HG03103 (cell line): ENCODE measurements at regions not wholly inside any gene's neighbourhood (a gene's known extent, or its start where the extent isn't known, plus 50 kb on each side); places are given as distances from the start of the nearest gene placed in this dataset.

Experiments used
- ATAC-seq: cut with Tn5 transposase; IDR thresholded peaks from one replicate; pipeline ENCODE4 v1.9.1; 2021; ENCODE audit warnings: low read depth; ENCODE audit not compliant: unreplicated experiment

DNA sequence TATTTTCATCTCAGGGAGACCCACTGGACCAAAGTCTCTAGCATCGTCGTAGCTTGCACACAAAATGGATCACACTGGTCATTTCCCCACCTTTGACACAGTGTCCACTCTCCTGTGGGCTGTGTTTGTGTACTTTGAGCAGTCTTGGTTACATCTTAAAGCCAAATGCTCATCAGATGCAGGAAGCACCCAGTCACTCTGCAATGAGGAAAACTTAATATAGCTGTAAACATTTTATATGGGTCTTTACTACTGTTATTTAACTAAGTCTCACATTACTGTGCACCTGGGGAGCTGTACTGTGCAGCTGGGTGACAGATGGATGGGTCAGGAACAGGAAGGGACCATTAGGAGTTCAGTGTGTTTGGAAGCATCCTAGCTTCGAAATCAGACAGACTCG lies 109.0 kb upstream of the CXCR4 start:
- ATAC-seq = no peak

DNA sequence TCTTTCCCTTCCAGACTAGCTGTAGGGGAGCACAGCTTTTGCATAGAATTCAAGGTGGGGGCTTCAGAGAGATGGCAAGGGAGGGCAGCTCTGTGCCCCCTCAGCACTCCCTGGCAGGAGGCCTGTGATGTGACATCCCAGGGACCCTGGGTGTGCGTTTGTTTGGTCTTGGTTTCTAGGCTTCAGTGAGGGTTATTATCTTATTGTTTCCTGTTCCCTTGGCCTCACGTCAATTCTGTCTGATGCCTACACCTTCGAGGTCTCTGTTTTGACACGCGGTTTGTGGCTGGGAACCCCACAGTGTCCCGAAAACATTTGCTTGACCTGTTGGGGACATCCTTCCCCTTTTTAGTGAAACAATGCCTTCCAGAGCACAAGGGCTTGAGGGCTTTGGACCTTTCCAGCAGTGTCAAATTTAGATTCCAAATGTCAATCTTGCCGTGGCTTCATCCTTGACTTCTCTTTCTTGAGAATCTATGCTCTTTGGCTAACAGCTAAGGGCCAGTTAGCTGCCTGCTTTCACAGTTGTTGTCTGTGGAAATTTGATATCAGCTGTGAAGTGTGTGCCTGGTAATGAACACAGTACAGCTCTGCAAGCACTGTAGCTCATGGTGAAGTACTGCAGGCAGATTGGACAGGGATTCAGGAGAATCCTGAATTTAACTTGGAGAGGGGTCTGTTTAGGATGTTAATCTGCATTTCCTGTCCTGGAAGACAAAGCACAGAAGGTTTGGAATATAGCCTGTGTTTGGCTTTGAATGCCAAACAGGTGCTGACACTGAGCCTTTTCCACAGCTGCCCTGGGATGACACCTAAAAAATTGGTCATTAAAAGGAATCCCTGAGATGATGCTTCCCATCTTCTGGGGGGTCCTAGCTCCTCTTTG lies 108.2 kb upstream of the CXCR4 start:
- peak; percentile 71 for ATAC-seq

DNA sequence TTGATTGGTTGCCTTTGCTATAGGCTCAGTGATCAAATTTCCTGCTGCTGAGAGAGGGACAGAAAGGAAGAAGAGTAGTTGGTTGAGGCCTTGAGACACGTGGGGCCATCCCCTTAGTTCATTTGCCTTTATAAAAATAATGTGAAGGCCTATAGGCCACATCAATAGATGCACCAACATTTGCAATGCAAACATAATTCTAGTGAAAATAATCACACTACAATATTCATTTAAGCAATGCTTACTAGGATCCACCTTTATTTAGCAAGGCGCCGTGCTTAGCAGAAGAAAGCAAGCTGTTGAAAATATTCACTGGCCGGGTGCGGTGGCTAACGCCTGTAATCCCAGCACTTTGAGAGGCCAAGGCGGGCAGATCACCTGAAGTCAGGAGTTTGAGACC lies 105.3 kb upstream of the CXCR4 start:
- ATAC-seq = no peak

DNA sequence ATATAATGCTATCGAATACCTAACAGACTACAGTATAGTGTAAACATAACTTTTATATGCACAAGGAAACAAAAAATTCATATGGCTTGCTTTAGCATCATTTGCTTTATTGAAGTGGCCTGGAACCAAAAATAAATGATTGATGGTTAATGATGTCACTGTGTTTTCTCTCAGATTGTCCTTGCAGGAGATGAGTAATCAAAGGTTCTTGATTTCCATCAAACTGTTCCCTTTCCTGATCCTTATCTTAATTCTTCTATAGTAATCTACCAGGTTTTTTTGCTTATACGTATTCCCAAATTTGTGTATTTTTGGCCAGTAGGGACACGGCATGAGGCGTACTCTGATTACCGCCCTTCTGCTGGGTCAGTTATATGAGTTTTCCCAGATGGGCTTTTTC lies 104.9 kb upstream of the CXCR4 start:
- no peak for ATAC-seq

DNA sequence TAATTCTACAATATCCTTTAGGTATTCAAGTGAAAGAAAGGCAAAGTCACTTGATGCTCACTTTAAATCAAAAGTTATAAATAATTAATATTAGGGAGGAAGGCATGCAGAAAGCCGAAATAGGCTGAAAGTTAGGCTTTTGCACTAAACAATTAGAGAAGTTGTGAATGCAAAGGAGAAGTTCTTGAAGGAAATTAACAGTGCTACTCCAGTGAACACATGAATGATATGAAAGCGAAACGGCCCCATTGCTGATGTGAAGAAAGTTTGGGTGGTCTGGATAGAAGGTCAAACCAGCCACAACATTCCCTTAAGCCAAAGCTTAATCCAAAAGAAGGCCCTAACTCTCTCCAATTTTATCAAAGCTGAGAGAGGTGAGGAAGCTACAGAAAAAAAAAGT lies 103.1 kb upstream of the CXCR4 start:
- ATAC-seq = no peak

DNA sequence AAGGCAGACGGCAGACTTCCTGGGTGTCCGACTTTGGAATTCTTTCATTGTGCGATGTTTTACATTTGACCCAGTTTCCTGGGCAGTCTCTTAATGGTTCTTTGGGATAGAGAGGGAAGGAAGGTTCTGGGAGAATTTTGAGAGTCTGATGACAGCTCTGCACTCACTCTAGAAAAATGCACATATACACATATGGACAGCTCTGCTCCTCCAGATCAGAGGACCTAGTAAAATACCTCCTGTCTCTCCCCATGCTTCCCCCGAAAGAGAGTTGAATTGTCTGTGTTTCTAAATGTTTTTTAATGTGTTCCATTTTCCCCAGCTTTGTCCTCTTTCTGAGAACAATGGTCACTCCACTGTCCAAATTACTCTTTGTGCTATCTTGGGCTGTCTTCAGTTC lies 102.0 kb upstream of the CXCR4 start:
- ATAC-seq = no peak

DNA sequence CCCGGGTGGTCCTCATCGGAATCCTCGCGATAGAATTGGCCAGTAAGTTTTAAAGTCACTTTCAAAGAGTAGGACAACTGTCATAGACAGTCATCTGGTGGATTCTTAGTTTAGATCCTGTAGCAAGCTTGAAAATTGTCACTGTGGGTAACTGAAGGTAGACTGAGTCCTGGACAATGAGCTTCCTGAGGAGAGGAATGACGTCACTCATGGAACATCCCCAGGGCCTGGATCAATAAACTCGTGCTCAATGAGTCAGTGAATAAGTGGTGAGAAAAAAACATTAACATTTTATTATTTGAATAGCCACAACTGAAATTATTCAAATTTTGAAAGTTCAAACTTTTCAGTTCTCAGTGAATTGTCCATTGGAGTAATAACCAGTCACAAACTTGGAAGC lies 101.4 kb upstream of the CXCR4 start:
- no peak for ATAC-seq

DNA sequence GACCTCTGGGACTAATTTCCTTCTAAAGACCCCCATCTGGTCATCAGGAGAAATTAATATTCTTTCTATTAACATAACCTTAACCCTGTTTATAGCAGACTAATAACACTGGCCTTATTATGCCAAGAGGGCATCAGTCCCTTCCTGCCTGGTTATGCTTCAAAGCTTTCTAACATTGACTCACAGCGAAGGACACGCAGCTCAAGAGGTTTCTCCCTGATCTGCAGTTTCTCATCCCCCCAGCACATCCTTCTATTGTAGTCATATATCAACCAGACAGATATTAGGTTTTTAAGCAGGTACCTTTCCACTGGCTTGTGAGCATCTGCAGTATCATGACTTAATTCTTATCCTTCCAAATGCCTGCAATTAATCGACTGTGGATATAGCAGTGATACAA lies 100.0 kb upstream of the CXCR4 start:
- no peak for ATAC-seq

DNA sequence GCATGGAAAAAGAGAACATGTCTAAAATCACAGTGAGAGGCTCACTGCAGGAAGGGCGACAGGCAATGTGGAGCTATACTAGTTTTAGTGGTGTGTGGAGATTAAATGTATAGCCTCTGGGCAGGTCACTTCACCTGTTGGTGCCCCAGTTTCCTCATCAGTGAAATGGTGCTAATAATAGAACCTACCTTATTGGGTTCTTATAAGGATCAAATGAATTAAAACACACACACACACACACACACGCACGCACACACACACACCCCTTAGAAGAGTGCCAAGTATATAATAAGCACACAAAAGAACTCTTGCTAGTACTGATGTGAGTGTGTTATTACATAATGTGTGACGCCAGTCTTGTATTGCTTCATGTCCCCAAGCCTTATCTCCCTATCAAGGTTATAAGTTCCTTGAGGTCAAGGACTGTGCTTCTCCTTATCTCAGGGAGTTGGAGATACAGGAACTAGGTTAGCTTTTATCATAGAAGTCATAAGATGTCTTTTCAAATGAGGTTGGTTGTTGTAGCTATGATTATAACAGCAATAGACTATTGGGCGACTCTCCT lies 98.0 kb upstream of the CXCR4 start:
- ATAC-seq = no peak

DNA sequence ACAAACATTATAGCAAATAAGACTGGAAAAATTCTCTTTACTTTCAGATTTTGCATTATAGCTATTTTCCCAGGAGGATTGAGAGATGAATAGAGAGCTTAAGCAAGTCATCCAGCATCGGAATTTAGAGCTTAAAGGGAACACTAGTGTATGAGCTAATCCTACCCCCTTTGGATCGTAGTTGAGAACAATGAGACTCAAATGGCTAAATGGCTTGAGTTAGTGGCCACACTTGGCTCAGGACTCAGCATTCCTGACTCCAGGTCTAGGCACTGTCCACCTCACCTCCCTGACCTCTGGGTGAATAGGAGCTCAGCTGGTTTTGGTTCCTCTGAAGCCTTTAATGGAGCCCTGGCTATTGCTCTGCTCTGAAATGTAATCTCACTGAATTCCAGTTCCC lies 97.5 kb upstream of the CXCR4 start:
- ATAC-seq = no peak

DNA sequence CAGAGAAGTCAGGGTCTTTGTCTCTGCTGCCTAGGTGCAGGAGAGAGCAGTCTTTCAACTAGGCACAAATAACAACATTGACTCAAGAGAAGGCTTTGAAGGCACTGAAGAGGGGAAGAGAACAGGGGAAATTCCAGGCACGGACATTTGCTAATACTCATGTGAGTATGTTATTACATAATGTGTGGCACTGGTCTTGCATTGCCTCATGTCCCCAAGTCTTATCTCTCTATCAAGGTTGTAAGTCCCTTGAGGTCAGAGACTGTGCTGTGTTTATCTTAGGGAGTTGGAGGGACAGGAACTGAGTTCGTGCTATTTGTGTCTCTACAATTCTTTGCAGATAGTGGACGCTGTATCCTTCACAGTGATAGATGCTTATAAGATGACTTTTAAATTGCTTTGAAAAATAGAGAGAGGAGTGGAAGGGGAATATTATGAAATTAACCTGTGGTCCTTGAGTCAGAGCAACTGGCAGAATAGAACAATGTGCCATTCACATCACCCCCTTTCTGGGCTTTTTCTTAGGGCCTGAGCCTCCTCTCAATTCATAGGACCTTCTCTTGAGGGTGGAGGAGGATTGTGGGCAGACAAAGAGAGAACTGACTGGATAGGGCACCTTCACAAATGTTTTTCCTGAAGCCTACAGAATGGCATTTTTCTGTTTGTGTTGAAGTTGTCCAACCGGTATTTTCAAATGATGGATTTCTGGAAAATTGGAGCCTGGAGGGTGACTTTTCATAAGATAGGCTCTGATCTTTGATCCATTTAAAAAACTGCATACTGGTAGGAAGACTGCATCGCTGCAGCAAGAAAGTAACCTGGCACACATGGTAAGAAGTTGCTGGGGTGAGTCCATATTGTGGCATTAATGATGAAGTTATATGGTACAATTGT lies 96.6 kb upstream of the CXCR4 start:
- no peak for ATAC-seq

DNA sequence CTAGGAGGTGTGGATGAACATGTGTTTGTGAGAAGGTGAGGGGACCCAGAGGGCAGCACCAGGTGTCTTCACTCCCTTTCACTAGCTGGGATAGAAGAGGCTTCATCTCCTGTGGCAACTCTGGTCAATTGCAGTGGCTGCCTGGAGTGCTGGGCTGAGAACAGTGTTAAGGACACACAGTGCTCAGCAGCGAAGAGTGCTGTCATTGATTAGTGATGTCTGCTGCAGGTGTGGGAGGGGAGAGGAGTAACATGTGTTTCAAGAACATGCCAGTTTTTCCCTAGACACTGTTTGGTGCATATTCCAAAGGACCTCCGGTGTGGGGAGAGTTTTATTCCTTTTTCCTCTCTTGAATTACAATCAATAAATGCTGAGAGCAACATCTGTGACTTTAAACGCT lies 95.9 kb upstream of the CXCR4 start:
- ATAC-seq = no peak

DNA sequence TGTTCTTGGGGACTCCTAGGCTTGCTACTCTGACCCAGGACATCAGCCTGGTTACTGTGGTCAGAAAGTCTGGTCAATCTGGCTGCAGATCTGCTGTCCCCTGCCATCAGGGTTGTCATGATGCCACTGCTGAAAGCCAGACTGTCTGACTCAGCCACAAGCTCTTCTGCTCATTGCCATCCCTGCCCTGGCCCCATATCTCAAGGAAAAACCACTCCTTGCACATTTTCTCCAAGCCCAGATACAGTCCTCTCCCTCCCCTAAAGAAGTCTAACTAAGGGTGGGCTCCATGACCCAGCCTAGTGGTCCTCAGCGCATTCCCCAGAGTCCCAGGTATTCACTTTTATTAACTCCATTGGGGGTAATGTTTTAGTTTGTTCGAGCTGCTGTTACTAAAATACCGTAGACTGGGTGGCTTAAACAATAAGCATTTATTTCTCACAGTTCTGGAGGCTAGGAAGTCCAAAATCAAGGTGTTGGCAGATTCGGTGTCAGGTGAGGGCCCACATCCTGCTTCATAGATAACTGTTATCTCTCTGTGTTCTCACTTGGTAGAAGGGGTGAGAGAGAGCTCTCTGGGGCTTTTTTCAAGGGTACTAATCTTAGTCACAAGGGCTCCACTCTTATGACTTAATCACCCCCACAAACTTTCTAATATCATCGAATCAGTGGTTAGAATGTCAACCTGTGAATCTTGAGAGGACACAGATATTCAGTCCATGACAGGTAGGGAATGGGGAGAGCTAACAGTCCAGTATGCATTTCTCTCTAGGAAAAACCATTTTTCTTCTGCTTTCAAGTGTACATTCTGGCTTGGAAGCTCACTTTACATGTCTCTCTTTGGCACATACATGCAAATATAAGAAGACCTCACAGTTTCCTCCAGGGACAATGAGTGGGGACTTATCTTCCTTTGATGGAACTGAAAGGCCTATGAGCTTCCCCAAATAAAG lies 94.8 kb upstream of the CXCR4 start:
- peak; percentile 48 for ATAC-seq

DNA sequence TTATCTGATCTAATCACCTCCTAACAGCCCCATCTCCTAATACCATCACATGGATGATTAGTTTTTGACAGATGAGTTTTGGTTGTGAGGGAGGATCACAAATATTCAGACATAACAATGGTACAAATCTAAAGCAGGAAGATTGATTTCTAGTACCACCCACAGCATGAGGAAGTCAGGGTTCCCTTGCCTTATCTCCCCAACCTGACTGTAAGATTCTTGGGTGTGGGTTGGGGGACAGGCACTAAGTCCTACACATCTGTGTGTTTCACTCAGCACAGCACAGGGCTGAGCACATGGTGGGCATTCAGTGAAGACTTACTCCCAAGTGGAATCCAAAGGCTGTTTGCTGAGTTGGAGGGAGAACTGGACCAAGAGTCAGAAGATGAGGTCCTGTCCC lies 93.8 kb upstream of the CXCR4 start:
- no peak for ATAC-seq

DNA sequence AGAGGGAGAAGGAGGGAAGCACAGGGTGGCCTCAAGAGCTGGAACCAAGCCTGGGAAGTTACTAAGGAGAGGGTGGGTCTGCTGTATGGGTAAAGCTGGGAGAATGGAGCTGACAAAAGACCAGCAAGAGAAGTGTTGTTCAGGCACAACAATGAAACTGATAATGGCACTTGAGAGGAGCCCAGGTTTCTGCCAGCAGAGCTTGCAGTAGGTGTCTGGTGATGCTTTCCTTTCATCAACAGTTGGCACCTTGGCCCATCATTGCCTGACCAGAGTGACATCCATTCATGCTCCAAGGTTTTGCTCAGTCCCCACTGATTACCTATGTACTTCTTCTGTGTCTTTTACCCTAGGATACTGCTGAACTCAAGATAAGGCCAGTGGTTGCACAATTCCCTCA lies 92.9 kb upstream of the CXCR4 start:
- no peak for ATAC-seq

DNA sequence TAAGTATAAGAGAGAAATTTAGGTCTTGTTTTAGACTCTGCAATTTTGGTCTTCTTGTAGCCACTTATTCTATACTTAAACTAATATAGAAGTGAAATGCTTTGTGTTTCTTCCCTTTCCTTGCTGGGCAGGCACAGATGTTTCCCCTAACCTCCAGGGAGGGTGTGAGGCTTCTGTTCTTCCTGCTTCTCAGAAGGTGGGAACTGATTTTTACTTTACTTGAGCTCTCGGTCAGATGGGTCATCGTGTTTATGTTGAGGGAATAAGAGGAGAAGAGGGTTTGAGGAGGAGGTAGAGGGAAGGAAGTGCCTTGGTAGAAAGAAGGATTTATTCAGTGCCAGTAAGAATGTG lies 92.5 kb upstream of the CXCR4 start:
- no peak for ATAC-seq

DNA sequence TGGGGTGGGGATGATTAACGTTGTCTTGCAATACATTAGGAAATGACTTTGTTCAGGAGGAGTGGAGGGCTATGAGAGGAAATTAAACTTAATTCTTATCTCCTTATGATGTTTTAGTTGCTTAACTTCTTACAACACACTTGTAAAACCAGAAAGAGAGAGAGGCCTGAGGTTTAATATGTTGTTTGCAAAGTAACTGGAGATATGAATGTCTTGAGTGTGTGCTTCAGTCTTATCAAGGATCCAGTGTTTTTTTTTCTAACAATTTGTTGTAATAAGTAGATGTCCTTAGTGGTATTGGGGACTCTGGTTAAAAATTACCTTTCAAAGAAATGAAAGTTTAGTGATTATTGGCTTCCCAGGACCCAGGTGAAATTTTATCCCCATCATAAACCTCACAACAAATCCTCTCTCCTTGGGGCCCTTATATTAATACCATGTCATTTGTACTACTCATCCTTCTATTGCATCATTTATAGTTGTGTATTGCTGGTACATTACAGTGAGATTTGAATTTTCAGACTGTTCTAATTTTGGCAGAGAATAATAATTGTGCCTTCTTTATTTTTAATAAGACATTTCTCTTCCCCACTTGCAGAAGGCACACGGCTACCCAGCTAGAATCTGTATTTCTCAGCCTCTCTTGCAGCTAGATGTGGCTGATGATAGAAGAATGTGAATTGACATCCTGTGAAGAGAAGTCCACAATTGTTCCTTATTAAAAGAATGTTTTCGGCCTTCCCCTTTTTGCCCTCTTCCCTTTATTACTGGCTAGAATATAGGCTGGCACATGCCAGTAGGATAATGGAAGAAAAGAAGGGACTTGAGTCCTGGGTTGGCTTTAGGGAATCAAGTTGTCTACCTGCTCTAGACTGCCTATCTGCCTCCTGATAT lies 91.9 kb upstream of the CXCR4 start:
- no peak for ATAC-seq

DNA sequence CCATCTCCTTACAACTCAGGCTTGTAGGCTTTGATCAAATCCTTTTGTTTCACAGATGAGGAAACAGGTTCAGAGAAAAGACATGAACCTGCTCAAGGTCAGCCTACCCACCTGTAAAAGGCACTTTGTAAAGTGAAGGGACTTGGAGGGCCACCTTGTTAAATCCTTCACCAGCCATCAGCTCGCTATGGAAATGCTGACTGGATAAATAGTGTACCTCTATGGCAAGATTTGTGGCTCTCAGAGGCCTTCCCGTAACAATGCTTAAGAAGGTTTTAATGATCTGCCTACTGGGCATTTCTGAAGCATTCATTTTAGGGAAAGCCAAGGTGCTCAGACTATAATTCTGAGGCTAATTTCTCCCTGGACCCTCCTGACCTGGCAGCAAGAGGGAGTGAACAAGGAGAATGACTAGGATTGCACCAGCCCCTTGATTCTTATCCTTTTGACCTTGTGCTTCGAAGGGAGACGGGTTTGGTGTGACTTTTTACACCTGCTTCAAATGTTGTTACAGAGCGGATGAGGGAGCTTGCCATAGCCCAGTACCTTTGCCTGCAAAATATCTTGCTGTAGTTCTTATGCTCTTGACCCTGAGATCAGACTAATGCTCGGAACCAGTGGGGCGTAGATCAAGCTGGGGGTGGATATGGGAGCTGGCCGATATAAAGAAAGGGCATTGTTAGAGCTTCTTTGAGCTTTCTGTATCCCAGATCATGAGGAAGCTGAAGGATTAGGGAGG lies 90.9 kb upstream of the CXCR4 start:
- ATAC-seq = no peak

DNA sequence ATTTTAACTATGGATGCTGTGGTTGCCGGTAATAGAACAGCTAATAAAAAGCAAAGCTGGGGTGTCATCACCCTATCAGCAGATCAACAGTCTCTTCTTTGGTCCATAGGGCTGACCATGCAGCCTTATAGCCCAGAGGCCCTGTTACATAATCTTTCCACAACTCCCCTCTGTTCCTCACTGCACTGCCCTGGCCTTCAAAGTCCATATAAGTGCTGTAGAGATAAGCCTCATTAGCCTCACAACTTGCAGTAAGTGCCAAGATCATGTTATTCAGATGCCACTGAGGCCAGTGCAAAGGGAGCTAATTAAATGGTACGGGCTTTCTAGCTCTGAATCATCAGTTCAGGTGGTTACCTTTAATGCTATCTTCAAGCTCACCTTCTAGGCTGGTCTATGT lies 89.7 kb upstream of the CXCR4 start:
- ATAC-seq = no peak
